ENCODE measurements at regions not wholly inside any gene's neighbourhood (a gene's known extent, or its start where the extent isn't known, plus 50 kb on each side); places are given as distances from the start of the nearest gene placed in this dataset.

GRCh38 chr15:97654481-97655076, 305.9 kb upstream of the ARRDC4 start:
- Histone ChIP-seq H2AFZ (ENCODE audit: low read depth) (no peak overlapping the region), H3K27ac (no peak overlapping the region), H3K4me2 (no peak overlapping the region), H3K79me2 (ENCODE audit: insufficient read depth, low read depth) (no peaks in the 10 kb centered on the region), H3K9ac (no peak overlapping the region), H4K20me1 (ENCODE audit: insufficient read depth) (no peaks in the 10 kb centered on the region), H3K27me3 (ENCODE audit: insufficient read depth, low read depth) (no peaks in the 10 kb centered on the region), H3K4me3 (IDR thresholded peaks at IDR 0.05; ENCODE audit: insufficient read depth, low read depth, low read length) (no peak overlapping the region), H3K36me3 (ENCODE audit: insufficient read depth) (no peaks in the 10 kb centered on the region), H3K4me1 (ENCODE audit: low read depth, poor library complexity, severe bottlenecking) (no peaks in the 10 kb centered on the region)
- no peak for TF ChIP-seq CTCF (conservative IDR thresholded peaks at IDR 0.05; ENCODE audit: low read depth, low read length)

DNA sequence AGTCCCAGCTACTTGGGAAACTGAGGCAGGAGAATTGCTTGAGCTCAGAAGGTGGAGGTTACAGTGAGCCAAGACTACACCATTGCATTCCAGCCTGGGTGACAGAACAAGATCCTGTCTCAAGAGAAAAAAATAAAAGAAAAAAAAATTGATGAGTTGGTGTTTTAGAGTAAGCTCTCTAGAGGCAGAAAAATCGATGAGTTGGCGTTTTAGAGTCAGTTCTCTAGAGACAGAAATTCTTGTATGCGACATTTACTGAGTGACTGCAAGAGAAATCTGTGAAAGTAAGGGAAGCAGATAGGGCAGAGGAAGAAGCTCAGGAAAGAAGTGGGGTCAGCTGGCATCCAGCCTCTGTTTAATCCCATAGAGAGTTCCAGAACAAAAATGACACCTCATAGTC, 298.7 kb upstream of the ARRDC4 start:
- H3K4me1 ChIP-seq (ENCODE audit: low read depth, poor library complexity, severe bottlenecking): no peaks in the 10 kb centered on the region
- H3K36me3 ChIP-seq (ENCODE audit: insufficient read depth): no peaks in the 10 kb centered on the region
- no peak overlapping the region for H3K4me3 ChIP-seq (IDR thresholded peaks at IDR 0.05; ENCODE audit: insufficient read depth, low read depth, low read length)
- H3K27ac ChIP-seq: no peak overlapping the region
- H3K79me2 ChIP-seq (ENCODE audit: insufficient read depth, low read depth): no peaks in the 10 kb centered on the region
- H3K4me2 ChIP-seq: no peak overlapping the region
- TF ChIP-seq CTCF (conservative IDR thresholded peaks at IDR 0.05; ENCODE audit: low read depth, low read length): no peak
- H3K27me3 ChIP-seq (ENCODE audit: insufficient read depth, low read depth): no peaks in the 10 kb centered on the region
- no peak overlapping the region for H2AFZ ChIP-seq (ENCODE audit: low read depth)
- H3K9ac ChIP-seq: no peak overlapping the region
- H4K20me1 ChIP-seq (ENCODE audit: insufficient read depth): no peaks in the 10 kb centered on the region

- no peaks in the 10 kb centered on the region for H3K4me1 ChIP-seq (ENCODE audit: low read depth, poor library complexity, severe bottlenecking)
- no peaks in the 10 kb centered on the region for H3K27me3 ChIP-seq (ENCODE audit: insufficient read depth, low read depth)
- H3K4me3 ChIP-seq (IDR thresholded peaks at IDR 0.05; ENCODE audit: insufficient read depth, low read depth, low read length): no peak overlapping the region
- no peaks in the 10 kb centered on the region for H4K20me1 ChIP-seq (ENCODE audit: insufficient read depth)
- no peak overlapping the region for H3K4me2 ChIP-seq
- H3K9ac ChIP-seq: no peak overlapping the region
- H3K27ac ChIP-seq: no peak overlapping the region
- TF ChIP-seq CTCF (conservative IDR thresholded peaks at IDR 0.05; ENCODE audit: low read depth, low read length): no peak
- H2AFZ ChIP-seq (ENCODE audit: low read depth): no peak overlapping the region
- H3K79me2 ChIP-seq (ENCODE audit: insufficient read depth, low read depth): no peaks in the 10 kb centered on the region
- no peaks in the 10 kb centered on the region for H3K36me3 ChIP-seq (ENCODE audit: insufficient read depth)
Measured at GRCh38 chr15:97672586-97672985, 287.9 kb upstream of the ARRDC4 start.

DNA sequence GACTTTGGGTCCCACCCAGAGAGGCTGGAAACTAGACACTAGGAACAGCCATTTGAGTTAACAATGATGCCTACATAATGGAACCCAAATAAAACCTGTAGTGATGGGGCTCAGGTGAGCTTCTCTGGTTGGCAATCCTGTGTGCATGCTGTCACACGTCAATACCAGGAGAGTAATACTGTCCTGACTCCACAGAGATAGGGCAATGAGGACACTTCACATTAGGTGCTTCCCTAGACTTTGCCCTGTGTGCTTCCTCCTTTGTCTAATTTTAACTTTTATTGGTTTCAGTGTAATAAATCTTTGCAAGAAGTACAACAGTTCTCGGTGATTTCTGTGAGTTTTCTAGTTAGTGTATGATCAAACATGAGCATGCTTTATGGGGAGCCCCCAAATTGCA, 281.8 kb upstream of the ARRDC4 start:
- no peak overlapping the region for H3K9ac ChIP-seq
- H3K4me1 ChIP-seq (ENCODE audit: low read depth, poor library complexity, severe bottlenecking): no peaks in the 10 kb centered on the region
- H2AFZ ChIP-seq (ENCODE audit: low read depth): no peak overlapping the region
- H3K27ac ChIP-seq: no peak overlapping the region
- H3K36me3 ChIP-seq (ENCODE audit: insufficient read depth): no peaks in the 10 kb centered on the region
- TF ChIP-seq CTCF (conservative IDR thresholded peaks at IDR 0.05; ENCODE audit: low read depth, low read length): no peak
- no peak overlapping the region for H3K4me2 ChIP-seq
- no peaks in the 10 kb centered on the region for H3K27me3 ChIP-seq (ENCODE audit: insufficient read depth, low read depth)
- no peaks in the 10 kb centered on the region for H3K79me2 ChIP-seq (ENCODE audit: insufficient read depth, low read depth)
- H4K20me1 ChIP-seq (ENCODE audit: insufficient read depth): no peaks in the 10 kb centered on the region
- no peak overlapping the region for H3K4me3 ChIP-seq (IDR thresholded peaks at IDR 0.05; ENCODE audit: insufficient read depth, low read depth, low read length)

Measured in KMS-11 (cell line).